MM.1S (cell line): ENCODE measurements at regions not wholly inside any gene's neighbourhood (a gene's known extent, or its start where the extent isn't known, plus 50 kb on each side); places are given as distances from the start of the nearest gene placed in this dataset.

Source experiments
- EZH2 ChIP-seq: fragments of 300-600 bp; sonication (generic); optimal IDR thresholded peaks from 2 replicates; pipeline ENCODE3; 2017; ENCODE audit warnings: low read depth, mild to moderate bottlenecking, antibody characterized with exemption, low read length, mixed read lengths
- TF ChIP-seq, protein P1 (sequence below): fragments of 300-600 bp; sonication (generic); IDR thresholded peaks from 2 replicates; pipeline ENCODE4 v1.5.1; 2016; ENCODE audit warnings: antibody characterized with exemption, low read length, mixed read lengths

DNA sequence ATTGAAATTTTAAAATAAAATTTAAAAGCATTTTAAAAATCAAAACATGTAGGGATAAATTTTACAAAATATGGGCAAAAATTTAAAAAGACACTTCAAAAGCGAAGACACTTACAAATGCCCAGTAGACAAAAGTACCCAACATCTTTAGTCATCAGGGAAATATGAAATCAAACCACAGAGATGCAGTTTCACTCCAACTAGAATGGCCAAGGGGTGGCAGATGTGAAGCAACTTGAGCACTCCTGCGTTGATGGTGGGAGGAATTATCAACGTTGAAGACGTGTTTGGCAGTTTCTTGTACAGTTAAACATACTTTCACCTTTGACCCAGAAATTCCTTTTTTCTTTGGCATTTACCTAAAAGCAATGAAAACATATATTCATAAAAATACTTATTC lies 518.0 kb upstream of the SGCG start:
- TF ChIP-seq, protein P1, sequence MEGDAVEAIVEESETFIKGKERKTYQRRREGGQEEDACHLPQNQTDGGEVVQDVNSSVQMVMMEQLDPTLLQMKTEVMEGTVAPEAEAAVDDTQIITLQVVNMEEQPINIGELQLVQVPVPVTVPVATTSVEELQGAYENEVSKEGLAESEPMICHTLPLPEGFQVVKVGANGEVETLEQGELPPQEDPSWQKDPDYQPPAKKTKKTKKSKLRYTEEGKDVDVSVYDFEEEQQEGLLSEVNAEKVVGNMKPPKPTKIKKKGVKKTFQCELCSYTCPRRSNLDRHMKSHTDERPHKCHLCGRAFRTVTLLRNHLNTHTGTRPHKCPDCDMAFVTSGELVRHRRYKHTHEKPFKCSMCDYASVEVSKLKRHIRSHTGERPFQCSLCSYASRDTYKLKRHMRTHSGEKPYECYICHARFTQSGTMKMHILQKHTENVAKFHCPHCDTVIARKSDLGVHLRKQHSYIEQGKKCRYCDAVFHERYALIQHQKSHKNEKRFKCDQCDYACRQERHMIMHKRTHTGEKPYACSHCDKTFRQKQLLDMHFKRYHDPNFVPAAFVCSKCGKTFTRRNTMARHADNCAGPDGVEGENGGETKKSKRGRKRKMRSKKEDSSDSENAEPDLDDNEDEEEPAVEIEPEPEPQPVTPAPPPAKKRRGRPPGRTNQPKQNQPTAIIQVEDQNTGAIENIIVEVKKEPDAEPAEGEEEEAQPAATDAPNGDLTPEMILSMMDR, result no peak
- no peak for TF ChIP-seq EZH2
